HCT116 (cell line): ENCODE measurements at regions not wholly inside any gene's neighbourhood (a gene's known extent, or its start where the extent isn't known, plus 50 kb on each side); places are given as distances from the start of the nearest gene placed in this dataset.

ENCODE experiments used
- ATAC-seq: fragments of 200-7000 bp; cut with Tn5 transposase; 2 replicates; pipeline ENCODE4 v1.9.1; 2020; ENCODE audit warnings: mild to moderate bottlenecking, moderate library complexity
- BruUV-seq: library from RNA; stranded (reverse); fragments of 400-500 nt; replicated peaks from 2 replicates; lab custom pipeline; 2021; lab: Mats Ljungman, UMichigan
- CTCF ChIA-PET: fragments of 300-600 bp; sonication (Branson Sonifier 250); formaldehyde crosslinking; loops from one replicate; lab custom pipeline; 2021; ENCODE audit warnings: antibody characterized with exemption; lab: Charles Lee
- POLR2A ChIA-PET: fragments of 300-600, 350-600 bp; sonication (Branson Sonifier 250); formaldehyde crosslinking; loops from one replicate; lab custom pipeline; 2021; ENCODE audit warnings: antibody characterized with exemption; lab: Charles Lee
- RAD21 ChIA-PET, 2 experiments: fragments of 300-600 bp; sonication (Branson Sonifier 250); formaldehyde crosslinking; loops; one replicate each; lab custom pipeline; 2023; ENCODE audit warnings: low total read pairs in 2 of 2; ENCODE audit not compliant: uncharacterized antibody in 2 of 2, unreplicated experiment in 2 of 2, low non-redundant PET in 1 of 2; lab: Charles Lee
- DNase-seq: peaks from one replicate; pipeline ENCODE4 v3.0.0-alpha.2; 2010; ENCODE audit warnings: low read depth, low spot score
- H2AFZ ChIP-seq: fragments of 200-600 bp; shearing (Covaris generic), sonication (generic); 2 replicates; pipeline ENCODE4 v1.6.1; 2017; ENCODE audit warnings: low read depth, mixed run types, mixed read lengths, antibody characterized with exemption, low read length; ENCODE audit not compliant: poor library complexity, severe bottlenecking
- H3K27ac ChIP-seq: 2 replicates; pipeline ENCODE4 v1.5.1; 2012; ENCODE audit warnings: low read depth, low read length
- H3K27me3 ChIP-seq: fragments of 200-600 bp; sonication (generic); 2 replicates; pipeline ENCODE4 v1.6.1; 2016; ENCODE audit warnings: mixed run types, low read length, mixed read lengths; ENCODE audit not compliant: insufficient read depth
- H3K36me3 ChIP-seq, 2 experiments: fragments of 200-500 bp in 1 of 2; fragments of 200-600 bp in 1 of 2; sonication (Bioruptor generic) in 1 of 2; sonication (generic) in 1 of 2; 2 replicates each; pipeline versions ENCODE4 v1.5.1 to v1.6.1; 2014 to 2016; ENCODE audit warnings: low read length in 2 of 2, inconsistent platforms in 1 of 2, mixed read lengths in 1 of 2, mixed run types in 1 of 2; ENCODE audit not compliant: insufficient read depth in 2 of 2, control insufficient read depth in 1 of 2
- H3K4me1 ChIP-seq, 2 experiments: fragments of 200-600 bp in 1 of 2; sonication (generic) in 1 of 2; 2 replicates each; pipeline versions ENCODE4 v1.5.1 to v1.6.1; 2012 to 2017; ENCODE audit warnings: low read length in 2 of 2, inconsistent platforms in 1 of 2, mild to moderate bottlenecking in 1 of 2, mixed read lengths in 1 of 2, mixed run types in 1 of 2, moderate library complexity in 1 of 2; ENCODE audit not compliant: insufficient read depth in 2 of 2, control insufficient read depth in 1 of 2
- H3K4me2 ChIP-seq: fragments of 200-600 bp; sonication (generic); 2 replicates; pipeline ENCODE4 v1.6.1; 2017; ENCODE audit warnings: mixed run types, low read length, mixed read lengths
- H3K4me3 ChIP-seq, 2 experiments: fragments of 200-600 bp in 1 of 2; sonication (generic) in 1 of 2; replicated peaks in 1 of 2; 2 replicates each; pipeline ENCODE4 v1.5.1; 2011 to 2016; ENCODE audit warnings: low read length in 2 of 2, control low read depth in 1 of 2, low read depth in 1 of 2, mild to moderate bottlenecking in 1 of 2, mixed read lengths in 1 of 2, mixed run types in 1 of 2
- H3K79me2 ChIP-seq: fragments of 200-600 bp; sonication (generic); 2 replicates; pipeline ENCODE4 v1.6.1; 2017; ENCODE audit warnings: mild to moderate bottlenecking, mixed run types, low read length, moderate library complexity, mixed read lengths; ENCODE audit not compliant: insufficient read depth
- H3K9ac ChIP-seq: fragments of 200-600 bp; sonication (generic); 2 replicates; pipeline ENCODE4 v1.6.1; 2016; ENCODE audit warnings: low read length, mixed read lengths
- H3K9me2 ChIP-seq: fragments of 200-600 bp; sonication (generic), shearing (Covaris generic); 2 replicates; pipeline ENCODE4 v1.6.1; 2017; ENCODE audit warnings: mixed run types, mild to moderate bottlenecking, moderate library complexity; ENCODE audit not compliant: insufficient read depth
- H3K9me3 ChIP-seq, 2 experiments: fragments of 200-500 bp in 1 of 2; fragments of 200-600 bp in 1 of 2; sonication (Bioruptor generic) in 1 of 2; sonication (generic) in 1 of 2; 2 replicates each; pipeline ENCODE4 v1.6.1; 2014 to 2017; ENCODE audit warnings: low read length in 2 of 2, mixed read lengths in 2 of 2, inconsistent platforms in 1 of 2, low read depth in 1 of 2, mild to moderate bottlenecking in 1 of 2, mixed run types in 1 of 2, moderate library complexity in 1 of 2; ENCODE audit not compliant: control insufficient read depth in 1 of 2, insufficient read depth in 1 of 2
- H4K20me1 ChIP-seq: fragments of 200-600 bp; sonication (generic), shearing (Covaris generic); 2 replicates; pipeline ENCODE4 v1.6.1; 2017; ENCODE audit warnings: mixed run types, mild to moderate bottlenecking, moderate library complexity; ENCODE audit not compliant: insufficient read depth
- ATF3 ChIP-seq: IDR thresholded peaks from 2 replicates; pipeline ENCODE4 v1.6.1; 2012
- CTCF ChIP-seq, 3 experiments: fragments of 200-600 bp in 1 of 3; sonication (generic) in 1 of 3; IDR thresholded peaks in 2 of 3; conservative IDR thresholded peaks in 1 of 3; 2 replicates each; pipeline ENCODE4 v1.5.1; 2012 to 2017; ENCODE audit warnings: low read depth in 2 of 3, low read length in 2 of 3, antibody characterized with exemption in 1 of 3, borderline replicate concordance in 1 of 3, control low read depth in 1 of 3, mild to moderate bottlenecking in 1 of 3, mixed read lengths in 1 of 3, mixed run types in 1 of 3, moderate library complexity in 1 of 3; ENCODE audit not compliant: insufficient read depth in 1 of 3
- EGR1 ChIP-seq: IDR thresholded peaks from 2 replicates; pipeline ENCODE4 v1.6.1; 2012; ENCODE audit warnings: low read depth
- EZH2 ChIP-seq: fragments of 200-600 bp; sonication (generic); IDR thresholded peaks from 2 replicates; pipeline ENCODE4 v1.6.1; 2017; ENCODE audit warnings: antibody characterized with exemption, mixed run types
- FOSL1 ChIP-seq: IDR thresholded peaks from 2 replicates; pipeline ENCODE4 v1.6.1; 2012; ENCODE audit warnings: low read depth
- POLR2A ChIP-seq: IDR thresholded peaks from 2 replicates; pipeline ENCODE4 v1.7.0; 2011; ENCODE audit warnings: borderline replicate concordance; ENCODE audit not compliant: insufficient read depth, insufficient read length; ENCODE audit errors: extremely low read depth
- POLR2AphosphoS5 ChIP-seq: IDR thresholded peaks from 2 replicates; pipeline ENCODE4 v1.6.1; 2011; ENCODE audit warnings: mild to moderate bottlenecking, low read depth, low read length, moderate library complexity
- SP1 ChIP-seq: IDR thresholded peaks from 2 replicates; pipeline ENCODE4 v1.6.1; 2012; ENCODE audit warnings: low read depth
- SRF ChIP-seq: IDR thresholded peaks from 2 replicates; pipeline ENCODE4 v1.6.1; 2012; ENCODE audit warnings: low read depth
- intact Hi-C: fragments of 100-400 bp; cut with micrococcal nuclease; formaldehyde crosslinking; loops from 2 replicates; pipeline ENCODE4 v1.10.0; 2022

GRCh38 chr9:117612317-117612716, 91.9 kb upstream of the TLR4 start:
- H3K79me2 ChIP-seq: no peaks in the 10 kb centered on the region
- H3K27ac ChIP-seq: no peak overlapping the region
- ChIA-PET CTCF (no interaction called here), RAD21 (no interaction called here), POLR2A (no interaction called here)
- no peak overlapping the region for H3K9ac ChIP-seq
- H3K9me2 ChIP-seq: no peaks in the 10 kb centered on the region
- DNase-seq (no peak), ATAC-seq (no peak)
- H4K20me1 ChIP-seq: no peaks in the 10 kb centered on the region
- H3K4me3 ChIP-seq: no peak overlapping the region
- TF ChIP-seq ATF3 (no peak), FOSL1 (no peak), EGR1 (no peak)
- no peaks in the 10 kb centered on the region for H3K27me3 ChIP-seq
- H3K4me1 ChIP-seq: no peaks in the 10 kb centered on the region
- intact Hi-C loops: no loop called here
- peaks cover 13 to 25% of the 10 kb centered on the region in 2 experiments; a peak in 2 of 4 replicates for H3K9me3 ChIP-seq
- no peaks in the 10 kb centered on the region for H3K36me3 ChIP-seq
- H2AFZ ChIP-seq: no peak overlapping the region
- H3K4me2 ChIP-seq: no peak overlapping the region
- no TSS peak for BruUV-seq

- POLR2A ChIA-PET: no interaction called here
Observed at GRCh38 chr9:117597977-117598376, 106.2 kb upstream of the TLR4 start.

More at GRCh38 chr9:117597977-117598376, 106.2 kb upstream of the TLR4 start:
- intact Hi-C loops: no loop called here
- Histone ChIP-seq H3K27me3 (no peaks in the 10 kb centered on the region), H3K4me3 (no peak overlapping the region), H3K4me1 (no peaks in the 10 kb centered on the region), H3K36me3 (no peaks in the 10 kb centered on the region)
- CTCF ChIA-PET: no interaction called here
- TF ChIP-seq EGR1 (no peak), EZH2 (no peak), CTCF (IDR thresholded peaks at IDR 0.05 in 2 of 3, conservative IDR thresholded peaks at IDR 0.05 in 1 of 3; ENCODE audit: borderline replicate concordance in 1 of 3, insufficient read depth in 1 of 3, low read depth in 2 of 3, low read length in 2 of 3) (no peak), POLR2A (no peak), POLR2AphosphoS5 (no peak), SRF (no peak), SP1 (no peak), FOSL1 (no peak)
- TF ChIP-seq, all 23 proteins: peak for 0
- no peak for DNase-seq
- Histone ChIP-seq H3K27ac (no peak overlapping the region), H4K20me1 (no peaks in the 10 kb centered on the region), H3K9ac (no peak overlapping the region), H3K9me3 (peaks cover 5 to 22% of the 10 kb centered on the region in 2 experiments; a peak in 2 of 4 replicates), H2AFZ (no peak overlapping the region), H3K79me2 (no peaks in the 10 kb centered on the region), H3K4me2 (no peak overlapping the region), H3K9me2 (no peaks in the 10 kb centered on the region)
- RAD21 ChIA-PET: no interaction called here
- no peak for ATAC-seq
- no TSS peak for BruUV-seq
